Epithelial cell of proximal tubule (primary cell): ENCODE measurements at regions not wholly inside any gene's neighbourhood (a gene's known extent, or its start where the extent isn't known, plus 50 kb on each side); places are given as distances from the start of the nearest gene placed in this dataset.
A peak's percentile ranks its signal among the peaks of the same experiment; 100 is the strongest.
"Not testable (repeated sequence)": the region's sequence is repeated elsewhere in the genome, so short reads cannot be mapped to it uniquely, and the experiment has no call there.

Experiments used
- DNase-seq: peaks from one replicate; pipeline ENCODE4 v3.0.0-alpha.2; 2011; ENCODE audit warnings: low read depth
- H3K4me3 ChIP-seq: 2 replicates; pipeline ENCODE4 v1.5.1; 2011; ENCODE audit warnings: low read depth, mild to moderate bottlenecking, low read length
- CTCF ChIP-seq: conservative IDR thresholded peaks from 2 replicates; pipeline ENCODE4 v1.5.1; 2012; ENCODE audit warnings: low read depth, mild to moderate bottlenecking, low read length

- no peak for DNase-seq
- no peak for TF ChIP-seq CTCF
- no peak overlapping the region for H3K4me3 ChIP-seq
Measured at GRCh38 chr2:136319651-136320050, 201.7 kb upstream of the CXCR4 start.

- DNase-seq, result no peak
- H3K4me3 ChIP-seq, result no peak overlapping the region
- TF ChIP-seq CTCF, result no peak
Measured at GRCh38 chr2:136319237-136319636, 201.3 kb upstream of the CXCR4 start.

GRCh38 chr2:136314240-136314639, 196.3 kb upstream of the CXCR4 start:
- no peak overlapping the region for H3K4me3 ChIP-seq
- TF ChIP-seq CTCF, result no peak
- DNase-seq, result no peak

- DNase-seq, H3K4me3 ChIP-seq: not testable (repeated sequence)
Measured at GRCh38 chr2:136312568-136312967, 194.6 kb upstream of the CXCR4 start.

GRCh38 chr2:136310797-136311603, 193.1 kb upstream of the CXCR4 start:
- no peak for TF ChIP-seq CTCF
- H3K4me3 ChIP-seq, result no peak overlapping the region
- DNase-seq, result peak; percentile 9

GRCh38 chr2:136310005-136310495, 192.1 kb upstream of the CXCR4 start:
- no peak for TF ChIP-seq CTCF
- no peak for DNase-seq
- no peak overlapping the region for H3K4me3 ChIP-seq

GRCh38 chr2:136308611-136309010, 190.7 kb upstream of the CXCR4 start:
- no peak overlapping the region for H3K4me3 ChIP-seq
- no peak for DNase-seq
- TF ChIP-seq CTCF, result no peak
